H9 (cell line): ENCODE measurements at regions not wholly inside any gene's neighbourhood (a gene's known extent, or its start where the extent isn't known, plus 50 kb on each side); places are given as distances from the start of the nearest gene placed in this dataset.

Experiments used
- DNase-seq: peaks from one replicate; pipeline ENCODE4 v3.0.0-alpha.2; 2017
- H2AFZ ChIP-seq: one replicate; pipeline ENCODE4 v1.6.1; 2013; ENCODE audit warnings: mild to moderate bottlenecking, low read length, control low read depth, moderate library complexity
- H2AK5ac ChIP-seq: 2 replicates; pipeline ENCODE4 v1.6.1; 2013; ENCODE audit warnings: low read length, control low read depth, mixed read lengths; ENCODE audit not compliant: insufficient read length
- H2BK120ac ChIP-seq: one replicate; pipeline ENCODE4 v1.6.1; 2013; ENCODE audit warnings: low read depth, mild to moderate bottlenecking, low read length, control low read depth, inconsistent platforms; ENCODE audit not compliant: poor library complexity, severe bottlenecking
- H2BK12ac ChIP-seq: 2 replicates; pipeline ENCODE4 v1.6.1; 2013; ENCODE audit warnings: low read length, control low read depth, mixed read lengths, low read depth; ENCODE audit not compliant: insufficient read length
- H2BK15ac ChIP-seq: 2 replicates; pipeline ENCODE4 v1.6.1; 2013; ENCODE audit warnings: low read depth, low read length, control low read depth
- H2BK20ac ChIP-seq: one replicate; pipeline ENCODE4 v1.6.1; 2013; ENCODE audit warnings: low read depth, mild to moderate bottlenecking, low read length, control low read depth, inconsistent platforms; ENCODE audit not compliant: poor library complexity, severe bottlenecking
- H2BK5ac ChIP-seq: 2 replicates; pipeline ENCODE4 v1.6.1; 2013; ENCODE audit warnings: low read length, control low read depth, mixed read lengths; ENCODE audit not compliant: insufficient read length
- H3K14ac ChIP-seq: 2 replicates; pipeline ENCODE4 v1.6.1; 2013; ENCODE audit warnings: low read length, control low read depth; ENCODE audit not compliant: insufficient read depth
- H3K18ac ChIP-seq: 2 replicates; pipeline ENCODE4 v1.6.1; 2013; ENCODE audit warnings: low read depth, mild to moderate bottlenecking, mixed read lengths, low read length, control low read depth; ENCODE audit not compliant: insufficient read length
- H3K23ac ChIP-seq: 2 replicates; pipeline ENCODE4 v1.6.1; 2013; ENCODE audit warnings: low read length, control low read depth, mixed read lengths, low read depth; ENCODE audit not compliant: insufficient read length
- H3K23me2 ChIP-seq: 2 replicates; pipeline ENCODE4 v1.6.1; 2013; ENCODE audit warnings: low read depth, mild to moderate bottlenecking, mixed read lengths, low read length, control low read depth; ENCODE audit not compliant: insufficient read length, poor library complexity, severe bottlenecking
- H3K27ac ChIP-seq: 2 replicates; pipeline ENCODE4 v1.5.1; 2013; ENCODE audit warnings: low read length, control low read depth, mixed read lengths, low read depth; ENCODE audit not compliant: insufficient read length
- H3K27me3 ChIP-seq: 2 replicates; pipeline ENCODE4 v1.6.1; 2013; ENCODE audit warnings: low read length, control low read depth, inconsistent platforms; ENCODE audit not compliant: insufficient read depth
- H3K4ac ChIP-seq: 2 replicates; pipeline ENCODE4 v1.6.1; 2013; ENCODE audit warnings: low read depth, mild to moderate bottlenecking, control low read depth, inconsistent platforms, low read length, moderate library complexity
- H3K4me1 ChIP-seq: 2 replicates; pipeline ENCODE4 v1.6.1; 2013; ENCODE audit warnings: low read length, control low read depth, inconsistent platforms; ENCODE audit not compliant: insufficient read depth
- H3K4me2 ChIP-seq: 2 replicates; pipeline ENCODE4 v1.6.1; 2013; ENCODE audit warnings: low read length, control low read depth, mixed read lengths; ENCODE audit not compliant: insufficient read length, insufficient read depth
- H3K56ac ChIP-seq: 2 replicates; pipeline ENCODE4 v1.6.1; 2013; ENCODE audit warnings: low read depth, mild to moderate bottlenecking, mixed read lengths, low read length, control low read depth; ENCODE audit not compliant: insufficient read length
- H3K79me1 ChIP-seq: 2 replicates; pipeline ENCODE4 v1.6.1; 2013; ENCODE audit warnings: low read depth, mild to moderate bottlenecking, moderate library complexity, low read length, control low read depth, inconsistent platforms; ENCODE audit not compliant: insufficient read depth, poor library complexity, severe bottlenecking
- H3K79me2 ChIP-seq: 2 replicates; pipeline ENCODE4 v1.6.1; 2013; ENCODE audit warnings: low read length, control low read depth, inconsistent platforms; ENCODE audit not compliant: insufficient read depth
- H3K9ac ChIP-seq: 2 replicates; pipeline ENCODE4 v1.6.1; 2013; ENCODE audit warnings: low read length, control low read depth, mixed read lengths; ENCODE audit not compliant: insufficient read length; ENCODE audit errors: extremely low read depth
- H3K9me3 ChIP-seq: one replicate; pipeline ENCODE4 v1.6.1; 2013; ENCODE audit warnings: low read depth, low read length, inconsistent platforms; ENCODE audit not compliant: control insufficient read depth
- H3T11ph ChIP-seq: one replicate; pipeline ENCODE4 v1.6.1; 2013; ENCODE audit warnings: mild to moderate bottlenecking, low read length, control low read depth, inconsistent platforms
- H4K20me1 ChIP-seq: one replicate; pipeline ENCODE4 v1.6.1; 2013; ENCODE audit not compliant: control insufficient read depth, insufficient read length, insufficient read depth
- H4K5ac ChIP-seq: 2 replicates; pipeline ENCODE4 v1.6.1; 2013; ENCODE audit warnings: low read depth, mild to moderate bottlenecking, mixed read lengths, low read length, control low read depth; ENCODE audit not compliant: insufficient read length
- H4K8ac ChIP-seq: replicated peaks from 2 replicates; pipeline ENCODE4 v1.6.1; 2013; ENCODE audit warnings: low read length, control low read depth, mixed read lengths, low read depth; ENCODE audit not compliant: insufficient read length
- H4K91ac ChIP-seq: 2 replicates; pipeline ENCODE4 v1.6.1; 2013; ENCODE audit warnings: low read depth, mild to moderate bottlenecking, moderate library complexity, mixed read lengths, low read length, control low read depth; ENCODE audit not compliant: insufficient read length
- H3K27ac Mint-ChIP-seq, 3 experiments: 2 replicates in 2 of 3; 3 replicates in 1 of 3; pipeline ENCODE4 v1.8.0; 2020 to 2021; ENCODE audit warnings: mixed read lengths in 3 of 3, mild to moderate bottlenecking in 1 of 3, moderate library complexity in 1 of 3
- H3K27me3 Mint-ChIP-seq: 2 replicates; pipeline ENCODE4 v1.8.0; 2021; ENCODE audit warnings: low read depth, mild to moderate bottlenecking, moderate library complexity, mixed read lengths
- H3K36me3 Mint-ChIP-seq, 3 experiments: 2 replicates in 2 of 3; 3 replicates in 1 of 3; pipeline ENCODE4 v1.8.0; 2020 to 2021; ENCODE audit warnings: low read depth in 3 of 3, mixed read lengths in 3 of 3; ENCODE audit not compliant: insufficient read depth in 1 of 3
- H3K4me1 Mint-ChIP-seq, 2 experiments: 2 replicates each; pipeline ENCODE4 v1.8.0; 2020; ENCODE audit warnings: mixed read lengths in 2 of 2
- H3K4me3 Mint-ChIP-seq, 2 experiments: 2 replicates in 1 of 2; 3 replicates in 1 of 2; pipeline ENCODE4 v1.8.0; 2020 to 2021; ENCODE audit warnings: mild to moderate bottlenecking in 2 of 2, mixed read lengths in 2 of 2, moderate library complexity in 1 of 2
- H3K9me3 Mint-ChIP-seq, 2 experiments: 2 replicates in 1 of 2; 3 replicates in 1 of 2; pipeline ENCODE4 v1.8.0; 2020; ENCODE audit warnings: mild to moderate bottlenecking in 2 of 2, mixed read lengths in 2 of 2, moderate library complexity in 1 of 2
- CTCF ChIP-seq: fragments of 200-600 bp; sonication (generic); conservative IDR thresholded peaks from 3 replicates; pipeline ENCODE4 v1.8.0; 2021; ENCODE audit warnings: antibody characterized with exemption, mild to moderate bottlenecking
- WGBS: extraction: QIAGEN DNeasy Blood & Tissue Kit; methylation state at CpG from one replicate; pipeline ENCODE4 v1.1.7; 2013; ENCODE audit warnings: missing lambda C conversion rate, low lambda C conversion rate, mixed read lengths; ENCODE audit not compliant: insufficient read length; ENCODE audit errors: extremely low coverage; 5-methylcytosine and 5-hydroxymethylcytosine counted together

DNA sequence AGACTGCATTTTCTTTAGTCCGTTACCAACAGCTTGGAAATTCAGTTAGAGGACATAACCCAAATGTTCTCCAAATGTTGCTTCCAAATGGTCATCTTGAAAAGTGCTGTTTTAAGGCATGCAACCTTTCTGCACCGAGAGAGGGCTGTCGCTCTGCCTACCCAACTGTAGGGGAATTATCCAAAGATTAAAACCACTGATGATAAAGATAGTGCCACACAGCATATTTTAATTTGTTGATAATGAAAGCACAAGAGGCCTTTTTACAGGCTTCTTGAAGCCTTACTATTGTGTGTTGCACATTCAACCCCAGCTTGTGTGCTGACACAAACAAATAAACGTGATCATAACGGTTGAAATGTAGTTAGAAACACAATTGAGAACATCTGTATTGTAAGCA is 121.5 kb downstream of the LMO4 start:
- H3K9ac ChIP-seq: no peak overlapping the region
- no peak overlapping the region for H3K4ac ChIP-seq
- H3K14ac ChIP-seq: no peak overlapping the region
- no peak overlapping the region for H3K27ac ChIP-seq
- H2BK20ac ChIP-seq: no peak overlapping the region
- no peaks in the 10 kb centered on the region for H3K79me2 ChIP-seq
- no peak overlapping the region for H2BK15ac ChIP-seq
- no peak for TF ChIP-seq CTCF
- H3K4me3 Mint-ChIP-seq: no peak overlapping the region
- H3K27me3 ChIP-seq: no peaks in the 10 kb centered on the region
- no peaks in the 10 kb centered on the region for H3K79me1 ChIP-seq
- no peak overlapping the region for H3K56ac ChIP-seq
- WGBS: no CpG with 5 or more reads among the region's 5 CpGs
- H3K27me3 Mint-ChIP-seq: no peaks in the 10 kb centered on the region
- H2BK12ac ChIP-seq: no peak overlapping the region
- no peak overlapping the region for H3K27ac Mint-ChIP-seq
- H3K36me3 Mint-ChIP-seq: peaks cover 15 to 19% (median 16%) of the 10 kb centered on the region in 3 experiments
- no peaks in the 10 kb centered on the region for H4K20me1 ChIP-seq
- H3T11ph ChIP-seq: no peak overlapping the region
- H4K91ac ChIP-seq: no peak overlapping the region
- H3K4me1 ChIP-seq: peaks cover 2% of the 10 kb centered on the region; the same call in 1 of the 2 replicates
- no peak overlapping the region for H2AK5ac ChIP-seq
- no peak overlapping the region for H4K8ac ChIP-seq
- H2AFZ ChIP-seq: no peak overlapping the region
- H3K4me1 Mint-ChIP-seq: peaks cover 19 to 21% of the 10 kb centered on the region in 2 experiments
- no peaks in the 10 kb centered on the region for H3K23me2 ChIP-seq
- H2BK5ac ChIP-seq: no peak overlapping the region
- no peak overlapping the region for H3K4me2 ChIP-seq
- no peak overlapping the region for H4K5ac ChIP-seq
- no peak overlapping the region for H3K18ac ChIP-seq
- no peak for DNase-seq
- H3K9me3 Mint-ChIP-seq: peaks cover 13 to 16% of the 10 kb centered on the region in 2 experiments
- H2BK120ac ChIP-seq: no peak overlapping the region
- H3K23ac ChIP-seq: no peak overlapping the region
- H3K9me3 ChIP-seq: no peaks in the 10 kb centered on the region
